ENCODE measurements at regions not wholly inside any gene's neighbourhood (a gene's known extent, or its start where the extent isn't known, plus 50 kb on each side); places are given as distances from the start of the nearest gene placed in this dataset.

- TF ChIP-seq CTCF (IDR thresholded peaks at IDR 0.05) (no peak), E2F4 (CRISPR knock-in tag; IDR thresholded peaks at IDR 0.05; ENCODE audit: borderline replicate concordance, low read depth) (no peak)
These were observed 242.1 kb upstream of the PDZRN3 start for GRCh38 chr3:73866846-73867245.
